Astrocyte of the hippocampus (primary cell): ENCODE measurements at regions not wholly inside any gene's neighbourhood (a gene's known extent, or its start where the extent isn't known, plus 50 kb on each side); places are given as distances from the start of the nearest gene placed in this dataset.
"Not testable (repeated sequence)": the region's sequence is repeated elsewhere in the genome, so short reads cannot be mapped to it uniquely, and the experiment has no call there.

Experiments
- DNase-seq: peaks from one replicate; pipeline ENCODE4 v3.0.0; 2011; ENCODE audit warnings: low read depth, low spot score

- DNase-seq = peak; percentile 46
Observed at GRCh38 chr5:87541676-87542075, 128.9 kb upstream of the CCNH start.

GRCh38 chr5:87541033-87541432 is 128.3 kb upstream of the CCNH start:
- DNase-seq = peak; percentile 94

GRCh38 chr5:87539839-87540238 is 127.1 kb upstream of the CCNH start:
- DNase-seq = no peak

GRCh38 chr5:87536365-87536764 is 123.6 kb upstream of the CCNH start:
- no peak for DNase-seq

GRCh38 chr5:87535706-87536105 is 123.0 kb upstream of the CCNH start:
- DNase-seq = no peak

- no peak for DNase-seq
Observed at GRCh38 chr5:87529486-87530076, 116.9 kb upstream of the CCNH start.

- DNase-seq = peak; percentile 79
Observed at GRCh38 chr5:87526131-87526530, 113.4 kb upstream of the CCNH start.

- no peak for DNase-seq
Observed at GRCh38 chr5:87524217-87524616, 111.5 kb upstream of the CCNH start.

GRCh38 chr5:87511778-87512177 is 99.0 kb upstream of the CCNH start:
- not testable (repeated sequence) for DNase-seq

- DNase-seq = no peak
Observed at GRCh38 chr5:87503004-87503403, 90.3 kb upstream of the CCNH start.

GRCh38 chr5:87499478-87500410 is 87.0 kb upstream of the CCNH start:
- DNase-seq = no peak
